ENCODE measurements at regions not wholly inside any gene's neighbourhood (a gene's known extent, or its start where the extent isn't known, plus 50 kb on each side); places are given as distances from the start of the nearest gene placed in this dataset.

DNA sequence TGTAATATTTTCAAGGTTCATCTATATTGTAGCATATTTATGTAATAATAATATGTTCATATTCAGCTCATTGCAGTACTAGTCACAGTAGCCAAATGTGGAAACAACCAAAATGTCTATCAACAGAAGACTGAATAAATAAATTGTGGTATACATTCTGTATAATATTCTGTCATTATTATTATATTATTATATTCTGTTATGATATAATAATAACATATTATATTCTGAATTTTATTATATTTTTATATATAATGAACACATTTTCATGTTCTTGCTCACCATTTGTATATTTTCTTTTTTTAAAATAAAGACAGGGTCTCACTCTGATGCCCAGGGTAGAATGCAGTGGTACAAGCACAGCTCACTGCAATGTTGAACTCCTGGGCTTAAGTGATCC is 91.2 kb upstream of the STARD3NL start:
- DNase-seq: no peak

DNA sequence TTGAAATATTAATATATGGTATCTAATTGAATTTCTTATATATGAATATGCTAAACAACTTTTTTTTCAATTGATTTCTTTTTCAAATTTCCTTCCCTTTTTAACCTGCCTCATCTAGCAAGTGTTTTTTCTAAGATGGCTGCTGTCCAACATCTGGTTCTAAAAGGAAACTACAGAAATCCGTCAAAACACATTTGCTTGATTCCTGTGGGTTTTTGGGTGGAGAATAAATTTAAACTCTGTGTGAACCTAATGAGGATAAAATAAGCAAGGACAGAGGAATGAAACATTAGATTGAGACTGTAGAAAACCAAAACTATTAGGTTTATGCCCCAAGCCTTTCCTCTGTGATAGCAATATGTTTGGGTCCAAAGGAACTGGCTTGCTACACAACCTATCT is 75.5 kb upstream of the STARD3NL start:
- DNase-seq: no peak

DNA sequence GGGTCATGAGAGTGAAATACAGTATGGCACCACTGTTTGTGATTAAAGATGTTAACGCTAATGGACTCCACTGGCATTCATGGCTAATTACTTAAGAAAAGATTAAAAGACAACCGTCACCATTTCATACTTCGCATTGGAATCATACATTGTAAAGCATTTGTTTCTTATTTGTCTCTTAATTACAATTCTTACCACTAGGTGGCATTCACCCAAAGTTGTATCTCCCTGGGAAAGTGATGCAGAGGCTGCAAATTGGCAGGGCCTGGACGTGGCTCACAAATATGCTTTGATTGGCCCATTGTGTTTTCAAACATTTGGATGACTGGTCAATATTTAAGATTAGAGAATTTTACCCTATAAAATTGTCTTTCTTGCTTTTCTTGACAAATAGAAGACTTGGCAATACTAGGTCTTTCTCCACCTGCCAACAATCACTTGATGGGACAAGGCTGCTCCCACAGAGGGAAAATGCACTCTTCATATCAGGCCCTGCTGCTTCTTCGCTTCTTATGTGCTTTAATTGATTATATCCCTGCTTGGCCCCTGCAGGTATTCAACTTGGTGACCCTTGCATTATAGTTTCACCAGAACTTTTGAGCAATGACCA is 72.1 kb upstream of the STARD3NL start:
- DNase-seq: peak; percentile 44

- DNase-seq: peak; percentile 42
Measured at GRCh38 chr7:38107486-38107893, 70.6 kb upstream of the STARD3NL start.

DNA sequence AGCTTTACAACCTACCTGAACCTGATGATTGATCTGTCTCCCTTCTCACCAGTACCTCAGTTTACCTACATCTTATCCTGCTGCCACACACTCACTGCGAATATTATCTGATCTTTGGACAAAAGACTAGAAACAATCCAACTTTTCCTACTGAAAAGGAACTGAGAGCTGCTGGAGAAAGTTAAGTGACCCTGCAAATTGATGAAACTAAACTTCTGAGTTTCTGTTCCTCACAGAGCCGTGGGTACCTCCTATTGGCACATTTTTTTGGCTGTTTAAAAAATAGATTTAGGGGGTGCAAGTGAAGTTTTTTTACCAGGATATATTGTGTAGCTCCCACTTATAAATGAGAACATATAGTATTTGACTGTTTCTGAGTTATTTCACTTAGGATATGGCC is 66.0 kb upstream of the STARD3NL start:
- DNase-seq: no peak

- DNase-seq: no peak
Measured at GRCh38 chr7:38120076-38120475, 58.0 kb upstream of the STARD3NL start.

- DNase-seq: no peak
Measured at GRCh38 chr7:38122501-38122900, 55.5 kb upstream of the STARD3NL start.

GRCh38 chr7:38123494-38123893 is 54.6 kb upstream of the STARD3NL start:
- no peak for DNase-seq

DNA sequence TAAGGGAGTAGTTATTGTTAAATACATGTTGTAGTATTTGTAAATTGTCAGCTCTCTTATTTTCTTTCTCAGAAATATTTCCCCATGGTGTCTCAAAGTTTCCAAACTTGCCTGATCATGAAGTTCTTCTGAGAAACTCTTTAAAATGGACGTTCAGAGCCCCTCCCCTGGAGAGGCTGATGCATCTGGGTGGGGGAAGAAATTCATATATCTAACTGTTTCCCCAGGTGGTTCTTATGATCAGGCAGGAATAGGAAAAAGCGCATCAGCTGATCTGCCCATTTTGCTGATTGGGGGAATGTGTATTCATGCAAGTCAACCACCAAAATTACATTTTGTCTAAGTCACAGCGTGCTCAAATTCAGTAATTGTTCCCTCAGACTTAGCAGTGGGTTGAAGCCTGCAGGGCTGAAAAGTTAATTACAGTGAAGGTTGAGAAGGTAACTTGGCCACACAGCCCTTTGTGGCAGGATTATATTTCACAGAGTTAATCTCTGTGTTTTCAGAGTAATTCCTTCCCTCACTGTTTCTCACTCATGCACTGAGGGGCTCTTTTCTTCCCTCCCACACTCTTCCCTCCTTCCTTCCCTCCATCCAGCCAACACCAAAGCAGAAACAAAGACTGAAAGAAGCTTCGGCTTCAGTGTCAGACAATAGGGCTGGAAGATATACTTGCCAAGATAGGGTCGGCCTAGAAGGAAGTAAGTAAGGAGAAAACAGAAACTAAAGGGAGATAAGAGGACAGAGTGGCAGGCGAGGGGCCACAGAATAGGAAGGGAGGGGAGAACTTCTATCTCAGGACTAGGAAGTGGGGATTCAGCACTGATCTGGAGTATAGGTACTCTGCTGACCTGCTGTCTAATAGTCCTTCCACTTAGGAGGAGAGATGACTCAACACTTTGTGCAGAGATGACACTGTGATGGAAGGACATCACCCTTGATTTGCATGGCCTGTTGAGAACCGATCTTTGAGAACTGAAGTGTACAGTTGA is 50.5 kb upstream of the STARD3NL start:
- no peak for DNase-seq
